ENCODE measurements at regions not wholly inside any gene's neighbourhood (a gene's known extent, or its start where the extent isn't known, plus 50 kb on each side); places are given as distances from the start of the nearest gene placed in this dataset.

DNA sequence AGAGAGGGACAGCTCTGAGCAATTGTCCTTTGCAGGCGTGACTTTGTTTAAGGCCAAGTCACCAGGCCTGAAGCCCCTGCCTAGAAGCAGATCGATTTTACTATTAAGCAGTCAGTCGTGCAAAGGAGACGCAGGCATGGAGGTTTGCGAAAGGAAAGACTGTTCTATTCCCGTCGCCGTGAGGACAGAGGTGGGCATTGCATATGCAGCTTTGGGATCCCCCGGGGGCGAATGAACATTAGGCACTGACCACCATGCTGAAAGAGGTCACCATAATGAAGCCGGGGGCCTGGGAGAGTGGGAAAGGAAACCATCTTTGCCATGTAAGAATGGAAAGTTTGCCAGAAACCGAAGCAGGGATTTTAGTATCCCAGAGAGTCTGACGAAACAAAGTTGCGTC, 231.6 kb downstream of the BCL11A start:
- Mint-ChIP-seq H3K36me3 (peaks cover 0 to 3% of the 10 kb centered on the region in 2 donors), H3K9me3 (peaks cover 2 to 20% (median 4%) of the 10 kb centered on the region in 8 donors), H3K27me3 (peaks cover 3 to 10% of the 10 kb centered on the region in 2 donors), H3K27ac (no peak overlapping the region), H3K4me3 (no peak overlapping the region), H3K4me1 (no peaks in the 10 kb centered on the region)
- DNase-seq: no peak
- Histone ChIP-seq H3K36me3 (ENCODE audit: insufficient read depth, low read length) (no peaks in the 10 kb centered on the region), H3K9me3 (ENCODE audit: control insufficient read depth in 1 of 2, low read length in 2 of 2) (no peaks in the 10 kb centered on the region), H3K27me3 (ENCODE audit: insufficient read depth, low read length) (no peaks in the 10 kb centered on the region), H3K4me1 (ENCODE audit: insufficient read depth, low read length) (no peaks in the 10 kb centered on the region), H3K27ac (ENCODE audit: low read depth, low read length) (no peak overlapping the region), H3K4me3 (ENCODE audit: low read length in 2 of 2) (no peak overlapping the region)
- ChIA-PET POLR2A (ENCODE audit: partially characterized antibody) (no interaction called here), CTCF (ENCODE audit: partially characterized antibody) (interaction anchor here (0.6 kb wide), 1 partner anchor 64 kb away, joined by 3 read pairs; no protein-coding TSS in a partner anchor)
- intact Hi-C loops (cut with micrococcal nuclease): no loop called here

DNA sequence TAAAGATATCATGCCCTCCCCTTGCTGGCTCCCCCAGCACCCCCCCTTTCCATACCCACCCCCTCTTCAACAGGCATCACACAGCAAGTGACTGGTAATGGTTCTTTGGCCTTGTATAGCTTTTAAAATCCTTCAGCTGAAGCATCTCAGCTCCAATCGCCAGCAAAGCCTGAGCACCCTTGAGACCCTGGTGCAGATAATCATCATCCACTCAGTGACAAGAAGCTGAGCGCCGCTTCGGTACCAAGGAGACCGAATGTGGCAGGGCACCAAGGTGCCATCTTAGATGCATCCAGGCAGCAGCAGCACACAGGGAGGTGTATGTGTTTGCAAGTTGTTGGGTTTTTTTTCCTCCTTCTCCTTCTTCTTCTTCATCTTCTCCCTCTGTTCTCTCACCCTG, 232.7 kb downstream of the BCL11A start:
- Histone ChIP-seq H3K4me3 (ENCODE audit: low read length in 2 of 2) (no peak overlapping the region), H3K27ac (ENCODE audit: low read depth, low read length) (no peak overlapping the region), H3K9me3 (ENCODE audit: control insufficient read depth in 1 of 2, low read length in 2 of 2) (no peaks in the 10 kb centered on the region), H3K36me3 (ENCODE audit: insufficient read depth, low read length) (no peaks in the 10 kb centered on the region), H3K27me3 (ENCODE audit: insufficient read depth, low read length) (no peaks in the 10 kb centered on the region), H3K4me1 (ENCODE audit: insufficient read depth, low read length) (no peaks in the 10 kb centered on the region)
- intact Hi-C loops (cut with micrococcal nuclease): no loop called here
- CTCF ChIA-PET (ENCODE audit: partially characterized antibody): no interaction called here
- H3K27ac Mint-ChIP-seq: no peak overlapping the region
- peaks cover 3 to 8% of the 10 kb centered on the region in 2 donors for H3K27me3 Mint-ChIP-seq
- H3K9me3 Mint-ChIP-seq: peaks cover 0 to 13% (median 0%) of the 10 kb centered on the region in 8 donors
- no peaks in the 10 kb centered on the region for H3K4me1 Mint-ChIP-seq
- DNase-seq: no peak
- POLR2A ChIA-PET (ENCODE audit: partially characterized antibody): no interaction called here
- H3K36me3 Mint-ChIP-seq: no peaks in the 10 kb centered on the region
- H3K4me3 Mint-ChIP-seq: no peak overlapping the region

DNA sequence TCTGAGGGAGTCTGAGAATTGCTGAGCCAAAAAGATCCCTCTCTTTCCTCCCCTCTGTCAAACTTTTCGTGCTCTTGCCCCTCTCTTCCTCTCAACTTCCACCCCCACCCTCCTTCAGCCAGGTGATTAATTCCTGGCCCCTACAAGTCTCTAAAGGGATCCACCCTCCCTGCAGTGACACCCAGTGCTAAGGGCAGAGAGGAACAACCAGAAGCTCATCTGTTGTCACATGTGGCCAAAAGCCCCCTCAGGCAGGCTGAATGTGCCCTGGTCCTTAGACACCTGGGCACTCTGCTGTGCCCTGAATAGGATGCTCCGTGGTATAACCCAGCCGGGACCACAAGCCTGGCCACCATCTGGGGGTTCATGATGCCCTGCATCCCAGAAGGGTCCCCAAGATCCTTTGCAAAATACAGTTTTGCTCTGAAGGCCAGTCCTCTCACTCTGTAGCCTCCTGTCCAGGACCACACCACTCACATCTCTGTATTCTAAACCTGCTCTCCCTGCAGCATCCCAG, 234.4 kb downstream of the BCL11A start:
- Histone ChIP-seq H3K36me3 (ENCODE audit: insufficient read depth, low read length) (no peaks in the 10 kb centered on the region), H3K4me3 (ENCODE audit: low read length in 2 of 2) (no peak overlapping the region), H3K4me1 (ENCODE audit: insufficient read depth, low read length) (no peaks in the 10 kb centered on the region), H3K27me3 (ENCODE audit: insufficient read depth, low read length) (no peaks in the 10 kb centered on the region), H3K27ac (ENCODE audit: low read depth, low read length) (no peak overlapping the region), H3K9me3 (ENCODE audit: control insufficient read depth in 1 of 2, low read length in 2 of 2) (no peaks in the 10 kb centered on the region)
- peaks cover 0 to 8% (median 0%) of the 10 kb centered on the region in 8 donors for H3K9me3 Mint-ChIP-seq
- intact Hi-C loops (cut with micrococcal nuclease): no loop called here
- no peak for DNase-seq
- H3K27ac Mint-ChIP-seq: no peak overlapping the region
- no peaks in the 10 kb centered on the region for H3K4me1 Mint-ChIP-seq
- ChIA-PET CTCF (ENCODE audit: partially characterized antibody) (no interaction called here), POLR2A (ENCODE audit: partially characterized antibody) (no interaction called here)
- no peak overlapping the region for H3K4me3 Mint-ChIP-seq
- peaks cover 3 to 7% of the 10 kb centered on the region in 2 donors for H3K27me3 Mint-ChIP-seq
- H3K36me3 Mint-ChIP-seq: no peaks in the 10 kb centered on the region

DNA sequence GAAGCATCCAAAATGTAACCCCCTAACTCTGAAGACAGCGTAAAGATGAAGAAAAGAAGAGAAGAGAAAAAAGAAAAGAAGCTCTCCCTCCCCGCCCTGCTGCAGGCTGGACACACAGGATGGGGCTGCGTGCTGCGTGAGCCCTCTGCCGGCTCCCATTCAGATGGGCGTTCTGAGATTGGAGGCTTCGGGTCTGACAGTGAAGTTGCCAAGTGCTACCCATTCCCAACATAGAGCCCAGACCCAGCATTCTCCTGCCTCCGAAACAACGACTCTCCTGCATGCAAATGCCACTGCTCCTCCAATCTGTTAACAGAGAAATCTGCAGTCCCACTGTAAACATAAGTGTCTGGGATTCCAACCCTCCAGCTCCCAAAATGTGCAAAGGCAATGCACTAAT, 234.9 kb downstream of the BCL11A start:
- Mint-ChIP-seq H3K27ac (no peak overlapping the region), H3K4me3 (no peak overlapping the region), H3K9me3 (peaks cover 0 to 4% (median 0%) of the 10 kb centered on the region in 8 donors), H3K27me3 (peaks cover 3 to 7% of the 10 kb centered on the region in 2 donors), H3K4me1 (peaks cover 0 to under 1% (median 0%) of the 10 kb centered on the region in 4 donors), H3K36me3 (no peaks in the 10 kb centered on the region)
- no peak overlapping the region for H3K27ac ChIP-seq (ENCODE audit: low read depth, low read length)
- POLR2A ChIA-PET (ENCODE audit: partially characterized antibody): no interaction called here
- CTCF ChIA-PET (ENCODE audit: partially characterized antibody): no interaction called here
- no peak for DNase-seq
- H3K36me3 ChIP-seq (ENCODE audit: insufficient read depth, low read length): no peaks in the 10 kb centered on the region
- H3K9me3 ChIP-seq (ENCODE audit: control insufficient read depth in 1 of 2, low read length in 2 of 2): no peaks in the 10 kb centered on the region
- intact Hi-C loops (cut with micrococcal nuclease): no loop called here
- no peak overlapping the region for H3K4me3 ChIP-seq (ENCODE audit: low read length in 2 of 2)
- H3K4me1 ChIP-seq (ENCODE audit: insufficient read depth, low read length): no peaks in the 10 kb centered on the region
- no peaks in the 10 kb centered on the region for H3K27me3 ChIP-seq (ENCODE audit: insufficient read depth, low read length)

DNA sequence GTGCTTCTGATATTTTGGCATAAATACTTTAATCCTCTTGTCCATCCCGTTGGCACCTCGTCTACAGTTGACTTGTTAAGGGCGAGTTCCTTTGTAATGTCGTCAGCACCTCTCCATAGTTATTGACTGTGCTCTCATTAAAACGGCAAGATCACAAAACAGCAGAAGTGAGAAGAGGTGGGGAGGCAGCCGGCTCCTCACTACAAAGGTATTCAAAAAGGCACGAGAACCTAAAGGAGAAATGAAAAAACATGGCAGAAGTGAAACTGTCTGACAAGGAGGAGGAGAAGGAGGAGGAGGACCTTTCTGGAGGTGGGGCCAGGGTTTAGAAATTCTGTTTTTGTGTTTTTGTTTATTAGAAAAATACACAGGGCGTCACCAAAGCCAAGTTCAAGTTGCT, 235.6 kb downstream of the BCL11A start:
- H3K4me1 Mint-ChIP-seq: peaks cover 0 to 1% (median 0%) of the 10 kb centered on the region in 4 donors
- H3K4me3 Mint-ChIP-seq: no peak overlapping the region
- H3K9me3 Mint-ChIP-seq: peaks cover 0 to 5% (median 0%) of the 10 kb centered on the region in 8 donors
- Histone ChIP-seq H3K27ac (ENCODE audit: low read depth, low read length) (no peak overlapping the region), H3K9me3 (ENCODE audit: control insufficient read depth in 1 of 2, low read length in 2 of 2) (no peaks in the 10 kb centered on the region), H3K4me1 (ENCODE audit: insufficient read depth, low read length) (no peaks in the 10 kb centered on the region), H3K27me3 (ENCODE audit: insufficient read depth, low read length) (no peaks in the 10 kb centered on the region), H3K36me3 (ENCODE audit: insufficient read depth, low read length) (no peaks in the 10 kb centered on the region), H3K4me3 (ENCODE audit: low read length in 2 of 2) (no peak overlapping the region)
- no peak for DNase-seq
- CTCF ChIA-PET (ENCODE audit: partially characterized antibody): no interaction called here
- POLR2A ChIA-PET (ENCODE audit: partially characterized antibody): no interaction called here
- no peak overlapping the region for H3K27ac Mint-ChIP-seq
- H3K36me3 Mint-ChIP-seq: no peaks in the 10 kb centered on the region
- peaks cover 3 to 5% of the 10 kb centered on the region in 2 donors for H3K27me3 Mint-ChIP-seq
- intact Hi-C loops (cut with micrococcal nuclease): no loop called here

DNA sequence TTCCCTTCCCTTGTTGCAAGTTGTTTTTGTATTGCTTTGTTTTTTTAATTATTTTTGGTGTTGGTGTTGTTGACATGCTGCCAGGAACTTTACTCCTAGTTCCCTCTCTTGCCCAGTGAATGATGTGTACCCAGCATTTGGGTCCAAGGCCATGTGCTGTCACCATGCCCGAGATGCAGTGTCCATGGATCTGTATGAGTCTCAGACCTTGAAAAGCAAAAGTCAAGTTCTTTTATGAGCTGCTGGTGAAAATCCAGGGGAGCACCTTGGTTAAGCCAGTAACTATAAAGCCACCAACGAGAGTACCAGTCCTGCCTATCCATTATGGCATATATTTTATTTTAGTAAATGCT, 236.4 kb downstream of the BCL11A start:
- H3K4me3 Mint-ChIP-seq: no peak overlapping the region
- peaks cover 0 to 1% (median 0%) of the 10 kb centered on the region in 4 donors for H3K4me1 Mint-ChIP-seq
- Histone ChIP-seq H3K27me3 (ENCODE audit: insufficient read depth, low read length) (no peaks in the 10 kb centered on the region), H3K4me1 (ENCODE audit: insufficient read depth, low read length) (no peaks in the 10 kb centered on the region), H3K27ac (ENCODE audit: low read depth, low read length) (no peak overlapping the region), H3K9me3 (ENCODE audit: control insufficient read depth in 1 of 2, low read length in 2 of 2) (no peaks in the 10 kb centered on the region), H3K4me3 (ENCODE audit: low read length in 2 of 2) (no peak overlapping the region), H3K36me3 (ENCODE audit: insufficient read depth, low read length) (no peaks in the 10 kb centered on the region)
- DNase-seq: no peak
- H3K27ac Mint-ChIP-seq: no peak overlapping the region
- POLR2A ChIA-PET (ENCODE audit: partially characterized antibody): no interaction called here
- H3K9me3 Mint-ChIP-seq: peaks cover 0 to 5% (median 0%) of the 10 kb centered on the region in 8 donors
- peaks cover 3 to 4% of the 10 kb centered on the region in 2 donors for H3K27me3 Mint-ChIP-seq
- CTCF ChIA-PET (ENCODE audit: partially characterized antibody): no interaction called here
- H3K36me3 Mint-ChIP-seq: no peaks in the 10 kb centered on the region
- intact Hi-C loops (cut with micrococcal nuclease): no loop called here

DNA sequence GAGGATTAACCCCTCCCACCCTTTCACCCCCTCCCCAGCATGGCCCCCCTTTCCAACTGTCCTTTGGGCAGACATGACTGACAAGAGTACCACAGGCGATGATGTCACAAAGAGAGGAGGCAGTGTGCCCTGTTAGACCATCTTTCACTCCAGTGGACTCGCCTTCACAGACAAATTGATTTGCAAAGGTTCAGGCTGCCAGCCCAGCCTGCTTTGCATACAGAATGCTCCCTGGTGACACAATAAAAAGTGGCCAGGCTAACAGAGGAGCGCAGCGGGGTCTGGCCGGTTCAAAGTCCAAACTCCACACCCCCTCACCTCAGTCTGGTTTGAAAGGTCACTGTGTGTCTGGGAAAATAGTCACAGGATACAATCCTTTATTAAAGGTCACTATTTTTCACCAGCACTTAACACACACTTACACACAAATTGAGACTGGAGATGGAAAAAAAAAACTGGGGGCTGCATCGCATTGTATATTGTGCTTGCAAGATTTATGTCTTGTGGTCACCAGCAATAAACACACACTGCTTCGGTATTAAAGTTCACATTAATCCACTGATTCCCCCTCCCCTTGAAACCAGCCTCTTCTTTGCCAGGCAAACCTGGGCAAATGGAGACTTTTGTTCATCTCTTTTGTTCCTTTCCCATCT, 236.9 kb downstream of the BCL11A start:
- H3K27ac Mint-ChIP-seq: no peak overlapping the region

More for the DNA sequence above, 236.9 kb downstream of the BCL11A start:
- H3K4me1 Mint-ChIP-seq: peaks cover 0 to 2% (median under 1%) of the 10 kb centered on the region in 4 donors
- peaks cover 0 to 5% (median 0%) of the 10 kb centered on the region in 8 donors for H3K9me3 Mint-ChIP-seq
- no peaks in the 10 kb centered on the region for H3K27me3 ChIP-seq (ENCODE audit: insufficient read depth, low read length)
- no peaks in the 10 kb centered on the region for H3K9me3 ChIP-seq (ENCODE audit: control insufficient read depth in 1 of 2, low read length in 2 of 2)
- no peaks in the 10 kb centered on the region for H3K4me1 ChIP-seq (ENCODE audit: insufficient read depth, low read length)
- DNase-seq: no peak
- no peaks in the 10 kb centered on the region for H3K36me3 Mint-ChIP-seq
- no peak overlapping the region for H3K27ac ChIP-seq (ENCODE audit: low read depth, low read length)
- CTCF ChIA-PET (ENCODE audit: partially characterized antibody): no interaction called here
- no peaks in the 10 kb centered on the region for H3K36me3 ChIP-seq (ENCODE audit: insufficient read depth, low read length)
- no peak overlapping the region for H3K4me3 Mint-ChIP-seq
- H3K4me3 ChIP-seq (ENCODE audit: low read length in 2 of 2): no peak overlapping the region
- intact Hi-C loops (cut with micrococcal nuclease): no loop called here
- peaks cover 1 to 4% of the 10 kb centered on the region in 2 donors for H3K27me3 Mint-ChIP-seq
- POLR2A ChIA-PET (ENCODE audit: partially characterized antibody): no interaction called here
